ENCODE measurements at regions not wholly inside any gene's neighbourhood (a gene's known extent, or its start where the extent isn't known, plus 50 kb on each side); places are given as distances from the start of the nearest gene placed in this dataset.

DNA sequence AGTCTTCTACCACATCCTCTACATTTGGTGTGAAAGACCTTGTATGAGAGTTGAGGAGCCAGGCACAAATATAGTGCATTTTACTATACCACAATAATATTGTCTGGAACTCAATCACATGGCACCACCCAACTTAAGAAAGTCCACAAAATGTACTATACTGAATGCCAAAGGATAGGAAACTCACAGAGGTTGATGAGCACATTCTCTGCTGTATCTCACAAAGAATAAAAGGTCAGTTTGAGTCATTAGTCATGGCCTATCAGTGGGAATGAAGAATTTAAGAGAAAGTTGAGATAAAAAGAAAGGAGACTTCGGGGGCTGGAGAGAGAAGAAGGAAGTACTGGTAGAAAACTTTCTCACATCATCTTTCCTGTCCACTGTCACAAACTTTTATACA lies 134.3 kb downstream of the RDH14 start:
- no peak for TF ChIP-seq TCF4 (CRISPR knock-in tag; IDR thresholded peaks at IDR 0.05; ENCODE audit: borderline replicate concordance)
- TF ChIP-seq ISL1 (CRISPR knock-in tag; IDR thresholded peaks at IDR 0.05), result no peak
- TF ChIP-seq CSDC2 (CRISPR knock-in tag; IDR thresholded peaks at IDR 0.05), result no peak
- TF ChIP-seq ZC3H10 (CRISPR knock-in tag; IDR thresholded peaks at IDR 0.05), result no peak
- no peak for TF ChIP-seq TOX (CRISPR knock-in tag; IDR thresholded peaks at IDR 0.05; ENCODE audit: borderline replicate concordance)
- no peak for TF ChIP-seq ARNTL (CRISPR knock-in tag; IDR thresholded peaks at IDR 0.05; ENCODE audit: borderline replicate concordance, low read depth)
- TF ChIP-seq, protein P1, sequence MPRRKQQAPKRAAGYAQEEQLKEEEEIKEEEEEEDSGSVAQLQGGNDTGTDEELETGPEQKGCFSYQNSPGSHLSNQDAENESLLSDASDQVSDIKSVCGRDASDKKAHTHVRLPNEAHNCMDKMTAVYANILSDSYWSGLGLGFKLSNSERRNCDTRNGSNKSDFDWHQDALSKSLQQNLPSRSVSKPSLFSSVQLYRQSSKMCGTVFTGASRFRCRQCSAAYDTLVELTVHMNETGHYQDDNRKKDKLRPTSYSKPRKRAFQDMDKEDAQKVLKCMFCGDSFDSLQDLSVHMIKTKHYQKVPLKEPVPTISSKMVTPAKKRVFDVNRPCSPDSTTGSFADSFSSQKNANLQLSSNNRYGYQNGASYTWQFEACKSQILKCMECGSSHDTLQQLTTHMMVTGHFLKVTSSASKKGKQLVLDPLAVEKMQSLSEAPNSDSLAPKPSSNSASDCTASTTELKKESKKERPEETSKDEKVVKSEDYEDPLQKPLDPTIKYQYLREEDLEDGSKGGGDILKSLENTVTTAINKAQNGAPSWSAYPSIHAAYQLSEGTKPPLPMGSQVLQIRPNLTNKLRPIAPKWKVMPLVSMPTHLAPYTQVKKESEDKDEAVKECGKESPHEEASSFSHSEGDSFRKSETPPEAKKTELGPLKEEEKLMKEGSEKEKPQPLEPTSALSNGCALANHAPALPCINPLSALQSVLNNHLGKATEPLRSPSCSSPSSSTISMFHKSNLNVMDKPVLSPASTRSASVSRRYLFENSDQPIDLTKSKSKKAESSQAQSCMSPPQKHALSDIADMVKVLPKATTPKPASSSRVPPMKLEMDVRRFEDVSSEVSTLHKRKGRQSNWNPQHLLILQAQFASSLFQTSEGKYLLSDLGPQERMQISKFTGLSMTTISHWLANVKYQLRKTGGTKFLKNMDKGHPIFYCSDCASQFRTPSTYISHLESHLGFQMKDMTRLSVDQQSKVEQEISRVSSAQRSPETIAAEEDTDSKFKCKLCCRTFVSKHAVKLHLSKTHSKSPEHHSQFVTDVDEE (CRISPR knock-in tag; IDR thresholded peaks at IDR 0.05), result no peak
- no peak for TF ChIP-seq ZNF565 (CRISPR knock-in tag; conservative IDR thresholded peaks at IDR 0.05; ENCODE audit: low read depth)
- no peak for TF ChIP-seq RARB (CRISPR knock-in tag; IDR thresholded peaks at IDR 0.05)
- TF ChIP-seq, protein P2, sequence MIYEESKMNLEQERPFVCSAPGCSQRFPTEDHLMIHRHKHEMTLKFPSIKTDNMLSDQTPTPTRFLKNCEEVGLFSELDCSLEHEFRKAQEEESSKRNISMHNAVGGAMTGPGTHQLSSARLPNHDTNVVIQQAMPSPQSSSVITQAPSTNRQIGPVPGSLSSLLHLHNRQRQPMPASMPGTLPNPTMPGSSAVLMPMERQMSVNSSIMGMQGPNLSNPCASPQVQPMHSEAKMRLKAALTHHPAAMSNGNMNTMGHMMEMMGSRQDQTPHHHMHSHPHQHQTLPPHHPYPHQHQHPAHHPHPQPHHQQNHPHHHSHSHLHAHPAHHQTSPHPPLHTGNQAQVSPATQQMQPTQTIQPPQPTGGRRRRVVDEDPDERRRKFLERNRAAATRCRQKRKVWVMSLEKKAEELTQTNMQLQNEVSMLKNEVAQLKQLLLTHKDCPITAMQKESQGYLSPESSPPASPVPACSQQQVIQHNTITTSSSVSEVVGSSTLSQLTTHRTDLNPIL (CRISPR knock-in tag; IDR thresholded peaks at IDR 0.05; ENCODE audit: low read depth), result no peak
- TF ChIP-seq, protein P3, sequence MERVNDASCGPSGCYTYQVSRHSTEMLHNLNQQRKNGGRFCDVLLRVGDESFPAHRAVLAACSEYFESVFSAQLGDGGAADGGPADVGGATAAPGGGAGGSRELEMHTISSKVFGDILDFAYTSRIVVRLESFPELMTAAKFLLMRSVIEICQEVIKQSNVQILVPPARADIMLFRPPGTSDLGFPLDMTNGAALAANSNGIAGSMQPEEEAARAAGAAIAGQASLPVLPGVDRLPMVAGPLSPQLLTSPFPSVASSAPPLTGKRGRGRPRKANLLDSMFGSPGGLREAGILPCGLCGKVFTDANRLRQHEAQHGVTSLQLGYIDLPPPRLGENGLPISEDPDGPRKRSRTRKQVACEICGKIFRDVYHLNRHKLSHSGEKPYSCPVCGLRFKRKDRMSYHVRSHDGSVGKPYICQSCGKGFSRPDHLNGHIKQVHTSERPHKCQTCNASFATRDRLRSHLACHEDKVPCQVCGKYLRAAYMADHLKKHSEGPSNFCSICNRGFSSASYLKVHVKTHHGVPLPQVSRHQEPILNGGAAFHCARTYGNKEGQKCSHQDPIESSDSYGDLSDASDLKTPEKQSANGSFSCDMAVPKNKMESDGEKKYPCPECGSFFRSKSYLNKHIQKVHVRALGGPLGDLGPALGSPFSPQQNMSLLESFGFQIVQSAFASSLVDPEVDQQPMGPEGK (CRISPR knock-in tag; IDR thresholded peaks at IDR 0.05; ENCODE audit: borderline replicate concordance), result no peak
- TF ChIP-seq, protein P4, sequence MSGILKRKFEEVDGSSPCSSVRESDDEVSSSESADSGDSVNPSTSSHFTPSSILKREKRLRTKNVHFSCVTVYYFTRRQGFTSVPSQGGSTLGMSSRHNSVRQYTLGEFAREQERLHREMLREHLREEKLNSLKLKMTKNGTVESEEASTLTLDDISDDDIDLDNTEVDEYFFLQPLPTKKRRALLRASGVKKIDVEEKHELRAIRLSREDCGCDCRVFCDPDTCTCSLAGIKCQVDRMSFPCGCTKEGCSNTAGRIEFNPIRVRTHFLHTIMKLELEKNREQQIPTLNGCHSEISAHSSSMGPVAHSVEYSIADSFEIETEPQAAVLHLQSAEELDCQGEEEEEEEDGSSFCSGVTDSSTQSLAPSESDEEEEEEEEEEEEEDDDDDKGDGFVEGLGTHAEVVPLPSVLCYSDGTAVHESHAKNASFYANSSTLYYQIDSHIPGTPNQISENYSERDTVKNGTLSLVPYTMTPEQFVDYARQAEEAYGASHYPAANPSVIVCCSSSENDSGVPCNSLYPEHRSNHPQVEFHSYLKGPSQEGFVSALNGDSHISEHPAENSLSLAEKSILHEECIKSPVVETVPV (CRISPR knock-in tag; IDR thresholded peaks at IDR 0.05), result no peak
- no peak for TF ChIP-seq SNAI2 (CRISPR knock-in tag; IDR thresholded peaks at IDR 0.05)
- no peak for TF ChIP-seq OSR1 (CRISPR knock-in tag; IDR thresholded peaks at IDR 0.05)
- TF ChIP-seq ZFP30 (CRISPR knock-in tag; IDR thresholded peaks at IDR 0.05), result no peak
- no peak for TF ChIP-seq ZFP3 (CRISPR knock-in tag; IDR thresholded peaks at IDR 0.05)
- no peak for TF ChIP-seq ESRRG (CRISPR knock-in tag; IDR thresholded peaks at IDR 0.05)

DNA sequence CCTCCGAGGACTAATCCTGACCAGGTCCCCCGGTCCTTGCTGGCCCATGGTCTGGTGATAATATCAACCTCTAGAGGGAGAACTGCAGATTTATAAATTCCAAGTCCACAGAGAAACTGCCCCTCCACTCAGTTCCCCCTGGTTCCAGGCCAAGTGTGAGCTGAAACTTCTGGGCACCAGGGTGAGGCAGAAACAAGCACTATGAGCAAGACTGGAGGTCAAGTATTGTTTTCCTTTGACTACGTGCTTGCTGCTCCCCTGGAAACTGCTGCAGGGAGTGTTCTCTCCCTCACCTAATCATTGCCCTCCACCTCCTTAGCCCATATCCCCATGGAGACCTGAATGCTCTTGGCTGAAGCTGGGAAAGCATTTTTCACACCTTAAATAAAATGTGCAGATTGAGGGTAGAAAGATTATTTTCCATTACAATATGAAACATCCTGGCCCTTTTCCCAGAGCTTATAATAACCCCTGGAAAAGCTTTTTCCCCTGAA lies 135.2 kb downstream of the RDH14 start:
- TF ChIP-seq, protein P1 (CRISPR knock-in tag; IDR thresholded peaks at IDR 0.05), result no peak
- no peak for TF ChIP-seq SNAI2 (CRISPR knock-in tag; IDR thresholded peaks at IDR 0.05)
- TF ChIP-seq ZC3H10 (CRISPR knock-in tag; IDR thresholded peaks at IDR 0.05), result no peak
- no peak for TF ChIP-seq PPARA (CRISPR knock-in tag; IDR thresholded peaks at IDR 0.05; ENCODE audit: borderline replicate concordance)
- TF ChIP-seq ZNF565 (CRISPR knock-in tag; conservative IDR thresholded peaks at IDR 0.05; ENCODE audit: low read depth), result no peak
- no peak for TF ChIP-seq RARB (CRISPR knock-in tag; IDR thresholded peaks at IDR 0.05)
- ATAC-seq, result peak; percentile 34; the same call in 1 of the 3 replicates

More for the DNA sequence above, 134.3 kb downstream of the RDH14 start:
- ATAC-seq, result no peak

DNA sequence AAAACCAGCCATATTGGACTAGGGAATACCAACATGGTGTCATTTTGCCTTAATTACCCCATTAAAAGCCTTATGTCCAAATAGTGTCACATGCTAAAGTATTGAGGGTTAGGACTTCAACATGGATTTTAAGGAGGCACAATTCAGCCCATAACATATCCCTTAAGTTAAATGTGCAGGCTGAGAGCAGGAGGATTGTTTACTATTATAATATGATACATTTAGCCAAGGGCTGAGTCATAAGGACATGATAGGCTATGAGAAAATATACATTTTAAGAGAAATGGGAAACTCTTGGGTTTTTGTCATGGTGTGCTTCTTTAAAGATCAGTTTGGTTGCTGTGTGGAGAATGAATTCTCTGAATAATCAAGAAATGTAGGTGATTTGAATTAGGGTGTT lies 136.8 kb downstream of the RDH14 start:
- ATAC-seq, result no peak
- TF ChIP-seq, protein P2 (CRISPR knock-in tag; IDR thresholded peaks at IDR 0.05; ENCODE audit: low read depth), result no peak
- TF ChIP-seq, protein P1 (CRISPR knock-in tag; IDR thresholded peaks at IDR 0.05), result no peak
- TF ChIP-seq ISL1 (CRISPR knock-in tag; IDR thresholded peaks at IDR 0.05) (no peak), ZNF565 (CRISPR knock-in tag; conservative IDR thresholded peaks at IDR 0.05; ENCODE audit: low read depth) (no peak), ZNF8 (CRISPR knock-in tag; IDR thresholded peaks at IDR 0.05) (no peak), BACH2 (CRISPR knock-in tag; IDR thresholded peaks at IDR 0.05; ENCODE audit: borderline replicate concordance) (no peak)
- TF ChIP-seq, protein P5, sequence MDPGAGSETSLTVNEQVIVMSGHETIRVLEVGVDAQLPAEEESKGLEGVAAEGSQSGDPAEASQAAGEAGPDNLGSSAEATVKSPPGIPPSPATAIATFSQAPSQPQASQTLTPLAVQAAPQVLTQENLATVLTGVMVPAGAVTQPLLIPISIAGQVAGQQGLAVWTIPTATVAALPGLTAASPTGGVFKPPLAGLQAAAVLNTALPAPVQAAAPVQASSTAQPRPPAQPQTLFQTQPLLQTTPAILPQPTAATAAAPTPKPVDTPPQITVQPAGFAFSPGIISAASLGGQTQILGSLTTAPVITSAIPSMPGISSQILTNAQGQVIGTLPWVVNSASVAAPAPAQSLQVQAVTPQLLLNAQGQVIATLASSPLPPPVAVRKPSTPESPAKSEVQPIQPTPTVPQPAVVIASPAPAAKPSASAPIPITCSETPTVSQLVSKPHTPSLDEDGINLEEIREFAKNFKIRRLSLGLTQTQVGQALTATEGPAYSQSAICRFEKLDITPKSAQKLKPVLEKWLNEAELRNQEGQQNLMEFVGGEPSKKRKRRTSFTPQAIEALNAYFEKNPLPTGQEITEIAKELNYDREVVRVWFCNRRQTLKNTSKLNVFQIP (CRISPR knock-in tag; IDR thresholded peaks at IDR 0.05; ENCODE audit: borderline replicate concordance, low read depth), result no peak
